Transverse colon (tissue), 3 donors: ENCODE measurements at regions not wholly inside any gene's neighbourhood (a gene's known extent, or its start where the extent isn't known, plus 50 kb on each side); places are given as distances from the start of the nearest gene placed in this dataset.

Source experiments
- CTCF ChIP-seq, 5 experiments: fragments of 200-600 bp in 3 of 5; fragments of 450-650 bp in 2 of 5; sonication (generic) in 3 of 5; IDR thresholded peaks; 1 replicate in 2 of 5; 2 replicates in 3 of 5; pipeline ENCODE4 v1.5.1; 2016 to 2017; ENCODE audit warnings: antibody characterized with exemption in 5 of 5, inconsistent platforms in 3 of 5, mild to moderate bottlenecking in 2 of 5, moderate library complexity in 1 of 5
- POLR2A ChIP-seq: fragments of 450-650 bp; IDR thresholded peaks from one replicate; pipeline ENCODE4 v1.6.1; 2016; ENCODE audit warnings: antibody characterized with exemption, mild to moderate bottlenecking, moderate library complexity

- TF ChIP-seq CTCF (IDR thresholded peaks at IDR 0.05) (no peak), POLR2A (no peak)
Measured at GRCh38 chr6:158892266-158892665, 73.1 kb upstream of the EZR start.
